SK-N-SH treated with all-trans-retinoic acid at 6 μM for 48 hours (cell line): ENCODE measurements at regions not wholly inside any gene's neighbourhood (a gene's known extent, or its start where the extent isn't known, plus 50 kb on each side); places are given as distances from the start of the nearest gene placed in this dataset.

Experiments used
- ATAC-seq: fragments of 200-7000 bp; cut with Tn5 transposase; 3 replicates; pipeline ENCODE4 v1.9.1; 2020; ENCODE audit warnings: mild to moderate bottlenecking, moderate library complexity
- BACH2 ChIP-seq: fragments of 250-450 bp; sonication (Bioruptor Pico); IDR thresholded peaks from 2 replicates; pipeline ENCODE4 v1.9.0; 2021; ENCODE audit warnings: mild to moderate bottlenecking, borderline replicate concordance
- CSDC2 ChIP-seq: fragments of 250-450 bp; sonication (Bioruptor Pico); IDR thresholded peaks from 2 replicates; pipeline ENCODE4 v1.5.0; 2020; ENCODE audit warnings: mild to moderate bottlenecking, moderate library complexity
- CSRNP3 ChIP-seq: fragments of 250-450 bp; sonication (Bioruptor Pico); IDR thresholded peaks from 2 replicates; pipeline ENCODE4 v1.5.1; 2021; ENCODE audit warnings: mild to moderate bottlenecking, moderate library complexity
- ESRRG ChIP-seq: fragments of 250-450 bp; sonication (Bioruptor Pico); IDR thresholded peaks from 2 replicates; pipeline ENCODE4 v1.6.1; 2021; ENCODE audit warnings: mild to moderate bottlenecking
- GLIS3 ChIP-seq: fragments of 250-450 bp; sonication (Bioruptor Pico); IDR thresholded peaks from 2 replicates; pipeline ENCODE4 v1.5.0; 2020; ENCODE audit warnings: mild to moderate bottlenecking, moderate library complexity
- ISL1 ChIP-seq: fragments of 250-450 bp; sonication (Bioruptor Pico); IDR thresholded peaks from 2 replicates; pipeline ENCODE4 v2.1.2; 2022; ENCODE audit warnings: mild to moderate bottlenecking, moderate library complexity
- OSR1 ChIP-seq: fragments of 250-450 bp; sonication (Bioruptor Pico); IDR thresholded peaks from 2 replicates; pipeline ENCODE4 v1.8.0; 2022; ENCODE audit warnings: moderate library complexity, mild to moderate bottlenecking, inconsistent platforms
- PPARA ChIP-seq: fragments of 250-450 bp; sonication (Bioruptor Pico); IDR thresholded peaks from 2 replicates; pipeline ENCODE4 v1.5.0; 2020; ENCODE audit warnings: mild to moderate bottlenecking, borderline replicate concordance
- RARB ChIP-seq: fragments of 250-450 bp; sonication (Bioruptor Pico); IDR thresholded peaks from 2 replicates; pipeline ENCODE4 v1.8.0; 2021; ENCODE audit warnings: mild to moderate bottlenecking, moderate library complexity
- SNAI2 ChIP-seq: fragments of 250-450 bp; sonication (Bioruptor Pico); IDR thresholded peaks from 2 replicates; pipeline ENCODE4 v1.5.0; 2020; ENCODE audit warnings: mild to moderate bottlenecking, moderate library complexity
- TCF4 ChIP-seq: fragments of 250-450 bp; sonication (Bioruptor Pico); IDR thresholded peaks from 2 replicates; pipeline ENCODE4 v1.8.0; 2021; ENCODE audit warnings: mild to moderate bottlenecking, moderate library complexity, borderline replicate concordance
- TOX ChIP-seq: fragments of 250-450 bp; sonication (Bioruptor Pico); IDR thresholded peaks from 2 replicates; pipeline ENCODE4 v1.8.0; 2021; ENCODE audit warnings: mild to moderate bottlenecking, moderate library complexity, borderline replicate concordance
- ZFP3 ChIP-seq: fragments of 250-450 bp; sonication (Bioruptor Pico); IDR thresholded peaks from 2 replicates; pipeline ENCODE4 v1.5.0; 2020; ENCODE audit warnings: mild to moderate bottlenecking, moderate library complexity
- ZFP30 ChIP-seq: fragments of 450-650 bp; formaldehyde crosslinking; IDR thresholded peaks from 2 replicates; pipeline ENCODE4 v1.5.0; 2022; ENCODE audit warnings: mild to moderate bottlenecking, moderate library complexity
- ZNF565 ChIP-seq: fragments of 450-650 bp; formaldehyde crosslinking; conservative IDR thresholded peaks from 2 replicates; pipeline ENCODE4 v1.5.0; 2020; ENCODE audit warnings: low read depth, mild to moderate bottlenecking, moderate library complexity
- ZNF70 ChIP-seq: fragments of 450-650 bp; formaldehyde crosslinking; IDR thresholded peaks from 2 replicates; pipeline ENCODE4 v1.5.0; 2020; ENCODE audit warnings: mild to moderate bottlenecking, moderate library complexity
- ZNF8 ChIP-seq: fragments of 450-650 bp; formaldehyde crosslinking; IDR thresholded peaks from 2 replicates; pipeline ENCODE4 v1.5.0; 2020; ENCODE audit warnings: mild to moderate bottlenecking, moderate library complexity
- TF ChIP-seq, protein P1 (sequence below): fragments of 250-450 bp; sonication (Bioruptor Pico); IDR thresholded peaks from 2 replicates; pipeline ENCODE4 v1.5.0; 2020; ENCODE audit warnings: mild to moderate bottlenecking, moderate library complexity
- TF ChIP-seq, protein P2 (sequence below): fragments of 250-450 bp; sonication (Bioruptor Pico); IDR thresholded peaks from 2 replicates; pipeline ENCODE4 v1.8.0; 2020; ENCODE audit warnings: mild to moderate bottlenecking, moderate library complexity, borderline replicate concordance
- TF ChIP-seq, protein P3 (sequence below): fragments of 250-450 bp; sonication (Bioruptor Pico); IDR thresholded peaks from 2 replicates; pipeline ENCODE4 v1.5.1; 2020; ENCODE audit warnings: low read depth, mild to moderate bottlenecking, moderate library complexity

DNA sequence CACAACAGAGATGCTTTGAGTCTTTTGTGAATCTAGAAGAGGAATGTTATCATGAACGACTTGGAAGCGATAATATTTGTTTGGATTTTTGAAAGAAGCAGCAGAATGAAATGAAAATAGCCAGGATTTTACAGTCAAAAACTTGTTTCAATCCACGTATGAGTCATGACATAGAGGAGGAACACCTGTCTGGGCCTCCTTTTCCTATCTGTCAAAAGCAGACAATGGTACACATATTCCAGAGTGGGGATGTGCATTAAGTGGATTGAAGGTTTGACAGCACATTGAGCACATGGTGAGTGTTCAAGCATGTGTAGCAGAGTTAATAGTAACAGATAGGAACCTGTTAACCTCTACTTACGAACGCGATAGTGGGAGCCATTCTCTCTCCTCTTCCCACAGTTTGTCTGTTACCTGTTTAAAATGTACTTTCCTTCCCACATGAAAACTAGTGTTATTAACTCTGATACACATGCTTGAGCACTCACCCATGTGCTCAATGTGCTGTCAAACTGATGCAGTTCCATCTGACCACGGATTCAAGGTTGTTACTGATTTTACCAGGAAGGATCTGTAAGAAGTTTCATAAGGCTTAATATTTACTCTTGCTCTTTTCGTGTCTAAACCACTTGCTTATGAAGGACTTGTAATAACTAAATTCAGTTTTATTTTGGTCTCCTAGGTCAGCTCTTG, 863.4 kb upstream of the SOX11 start:
- no peak for ATAC-seq
- TF ChIP-seq OSR1 (no peak), TCF4 (CRISPR knock-in tag) (no peak)

DNA sequence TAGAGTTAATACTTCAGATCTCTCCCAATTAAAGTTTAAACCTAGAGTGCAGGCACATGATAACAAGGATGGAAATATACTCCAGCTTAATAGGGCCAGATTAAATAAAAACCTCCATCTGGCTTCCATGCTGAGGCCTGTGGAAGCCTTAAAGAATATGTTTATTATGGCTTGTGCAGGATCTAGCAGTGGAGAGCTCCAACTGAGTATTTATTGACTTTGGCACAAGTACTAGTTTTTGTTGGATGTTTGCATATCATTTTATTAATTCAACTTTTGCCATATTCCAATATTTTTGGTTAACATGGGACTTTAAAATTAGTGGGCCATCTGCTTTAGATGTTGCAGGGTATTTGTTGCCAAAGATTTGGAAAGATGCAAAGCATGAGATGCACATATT, 860.4 kb upstream of the SOX11 start:
- ATAC-seq: no peak
- TF ChIP-seq RARB: no peak
- TF ChIP-seq, protein P1, sequence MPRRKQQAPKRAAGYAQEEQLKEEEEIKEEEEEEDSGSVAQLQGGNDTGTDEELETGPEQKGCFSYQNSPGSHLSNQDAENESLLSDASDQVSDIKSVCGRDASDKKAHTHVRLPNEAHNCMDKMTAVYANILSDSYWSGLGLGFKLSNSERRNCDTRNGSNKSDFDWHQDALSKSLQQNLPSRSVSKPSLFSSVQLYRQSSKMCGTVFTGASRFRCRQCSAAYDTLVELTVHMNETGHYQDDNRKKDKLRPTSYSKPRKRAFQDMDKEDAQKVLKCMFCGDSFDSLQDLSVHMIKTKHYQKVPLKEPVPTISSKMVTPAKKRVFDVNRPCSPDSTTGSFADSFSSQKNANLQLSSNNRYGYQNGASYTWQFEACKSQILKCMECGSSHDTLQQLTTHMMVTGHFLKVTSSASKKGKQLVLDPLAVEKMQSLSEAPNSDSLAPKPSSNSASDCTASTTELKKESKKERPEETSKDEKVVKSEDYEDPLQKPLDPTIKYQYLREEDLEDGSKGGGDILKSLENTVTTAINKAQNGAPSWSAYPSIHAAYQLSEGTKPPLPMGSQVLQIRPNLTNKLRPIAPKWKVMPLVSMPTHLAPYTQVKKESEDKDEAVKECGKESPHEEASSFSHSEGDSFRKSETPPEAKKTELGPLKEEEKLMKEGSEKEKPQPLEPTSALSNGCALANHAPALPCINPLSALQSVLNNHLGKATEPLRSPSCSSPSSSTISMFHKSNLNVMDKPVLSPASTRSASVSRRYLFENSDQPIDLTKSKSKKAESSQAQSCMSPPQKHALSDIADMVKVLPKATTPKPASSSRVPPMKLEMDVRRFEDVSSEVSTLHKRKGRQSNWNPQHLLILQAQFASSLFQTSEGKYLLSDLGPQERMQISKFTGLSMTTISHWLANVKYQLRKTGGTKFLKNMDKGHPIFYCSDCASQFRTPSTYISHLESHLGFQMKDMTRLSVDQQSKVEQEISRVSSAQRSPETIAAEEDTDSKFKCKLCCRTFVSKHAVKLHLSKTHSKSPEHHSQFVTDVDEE (CRISPR knock-in tag): no peak

GRCh38 chr2:4832642-4833041, 859.5 kb upstream of the SOX11 start:
- no peak for ATAC-seq
- TF ChIP-seq SNAI2 (CRISPR knock-in tag): no peak
- no peak for TF ChIP-seq ZFP3 (CRISPR knock-in tag)
- no peak for TF ChIP-seq RARB
- TF ChIP-seq ISL1: no peak
- TF ChIP-seq ZFP30 (CRISPR knock-in tag): no peak
- TF ChIP-seq CSRNP3 (CRISPR knock-in tag): no peak
- no peak for TF ChIP-seq ZNF70 (CRISPR knock-in tag)
- TF ChIP-seq, protein P2, sequence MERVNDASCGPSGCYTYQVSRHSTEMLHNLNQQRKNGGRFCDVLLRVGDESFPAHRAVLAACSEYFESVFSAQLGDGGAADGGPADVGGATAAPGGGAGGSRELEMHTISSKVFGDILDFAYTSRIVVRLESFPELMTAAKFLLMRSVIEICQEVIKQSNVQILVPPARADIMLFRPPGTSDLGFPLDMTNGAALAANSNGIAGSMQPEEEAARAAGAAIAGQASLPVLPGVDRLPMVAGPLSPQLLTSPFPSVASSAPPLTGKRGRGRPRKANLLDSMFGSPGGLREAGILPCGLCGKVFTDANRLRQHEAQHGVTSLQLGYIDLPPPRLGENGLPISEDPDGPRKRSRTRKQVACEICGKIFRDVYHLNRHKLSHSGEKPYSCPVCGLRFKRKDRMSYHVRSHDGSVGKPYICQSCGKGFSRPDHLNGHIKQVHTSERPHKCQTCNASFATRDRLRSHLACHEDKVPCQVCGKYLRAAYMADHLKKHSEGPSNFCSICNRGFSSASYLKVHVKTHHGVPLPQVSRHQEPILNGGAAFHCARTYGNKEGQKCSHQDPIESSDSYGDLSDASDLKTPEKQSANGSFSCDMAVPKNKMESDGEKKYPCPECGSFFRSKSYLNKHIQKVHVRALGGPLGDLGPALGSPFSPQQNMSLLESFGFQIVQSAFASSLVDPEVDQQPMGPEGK: no peak
- TF ChIP-seq, protein P3, sequence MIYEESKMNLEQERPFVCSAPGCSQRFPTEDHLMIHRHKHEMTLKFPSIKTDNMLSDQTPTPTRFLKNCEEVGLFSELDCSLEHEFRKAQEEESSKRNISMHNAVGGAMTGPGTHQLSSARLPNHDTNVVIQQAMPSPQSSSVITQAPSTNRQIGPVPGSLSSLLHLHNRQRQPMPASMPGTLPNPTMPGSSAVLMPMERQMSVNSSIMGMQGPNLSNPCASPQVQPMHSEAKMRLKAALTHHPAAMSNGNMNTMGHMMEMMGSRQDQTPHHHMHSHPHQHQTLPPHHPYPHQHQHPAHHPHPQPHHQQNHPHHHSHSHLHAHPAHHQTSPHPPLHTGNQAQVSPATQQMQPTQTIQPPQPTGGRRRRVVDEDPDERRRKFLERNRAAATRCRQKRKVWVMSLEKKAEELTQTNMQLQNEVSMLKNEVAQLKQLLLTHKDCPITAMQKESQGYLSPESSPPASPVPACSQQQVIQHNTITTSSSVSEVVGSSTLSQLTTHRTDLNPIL (CRISPR knock-in tag): no peak
- TF ChIP-seq GLIS3 (CRISPR knock-in tag): no peak
- no peak for TF ChIP-seq ZNF565 (CRISPR knock-in tag)
- TF ChIP-seq ZNF8: no peak
- TF ChIP-seq ESRRG (CRISPR knock-in tag): no peak
- TF ChIP-seq TOX (CRISPR knock-in tag): no peak
- no peak for TF ChIP-seq BACH2 (CRISPR knock-in tag)
- TF ChIP-seq TCF4 (CRISPR knock-in tag): no peak
- TF ChIP-seq PPARA (CRISPR knock-in tag): no peak
- TF ChIP-seq, protein P1 (CRISPR knock-in tag): no peak
- no peak for TF ChIP-seq CSDC2 (CRISPR knock-in tag)
